Heart right ventricle (tissue), 16 donors: ENCODE measurements at regions not wholly inside any gene's neighbourhood (a gene's known extent, or its start where the extent isn't known, plus 50 kb on each side); places are given as distances from the start of the nearest gene placed in this dataset.

Experiments
- ATAC-seq, 8 donors: fragments of 200-7000 bp; cut with Tn5 transposase; one replicate each; pipeline ENCODE4 v1.9.1; 2020; ENCODE audit warnings: mild to moderate bottlenecking in 8 of 8, moderate library complexity in 8 of 8, moderate number of reproducible peaks in 1 of 8
- DNase-seq, 2 donors: peaks; one replicate each; pipeline ENCODE4 v3.0.0-alpha.2; 2020
- H3K27ac ChIP-seq, 10 donors: fragments of 200-600 bp; sonication (generic) in 2 of 10; one replicate each; pipeline versions ENCODE4 v1.5.0 to v1.8.0; 2020 to 2022; ENCODE audit warnings: mild to moderate bottlenecking in 3 of 10
- H3K27me3 ChIP-seq, 7 donors: fragments of 200-600 bp; one replicate each; pipeline ENCODE4 v1.8.0; 2021 to 2022; ENCODE audit warnings: mild to moderate bottlenecking in 2 of 7
- H3K36me3 ChIP-seq, 9 donors: fragments of 200-600 bp; sonication (generic) in 1 of 9; one replicate each; pipeline versions ENCODE4 v1.5.0 to v1.8.0; 2020 to 2022; ENCODE audit warnings: mild to moderate bottlenecking in 2 of 9
- H3K4me1 ChIP-seq, 9 donors: fragments of 200-600 bp; sonication (generic) in 1 of 9; one replicate each; pipeline versions ENCODE4 v1.5.0 to v1.8.0; 2020 to 2022; ENCODE audit warnings: mild to moderate bottlenecking in 4 of 9
- H3K4me3 ChIP-seq, 10 donors: fragments of 200-600 bp; sonication (generic) in 2 of 10; one replicate each; pipeline versions ENCODE4 v1.5.0 to v1.8.0; 2020 to 2022; ENCODE audit warnings: mild to moderate bottlenecking in 7 of 10, moderate library complexity in 2 of 10
- H3K9me3 ChIP-seq, 11 donors: fragments of 200-600 bp in 10 of 11; sonication (generic) in 2 of 11; one replicate each; pipeline versions ENCODE4 v1.5.0 to v1.8.0; 2013 to 2022; ENCODE audit warnings: mild to moderate bottlenecking in 2 of 11, control low read depth in 1 of 11, moderate library complexity in 1 of 11
- WGBS, 2 donors: extraction: QIAGEN DNeasy Blood & Tissue Kit; methylation state at CpG; one replicate each; pipeline ENCODE4 v1.1.7; 2013; ENCODE audit warnings: inconsistent platforms in 1 of 2; 5-methylcytosine and 5-hydroxymethylcytosine counted together
- intact Hi-C, 10 donors: fragments of 100-400 bp; cut with DNase I; formaldehyde crosslinking; loops; one replicate each; pipeline versions ENCODE4 v1.11.1 to v1.14.2; 2022
- TF ChIP-seq, protein P1 (sequence below), 9 donors: fragments of 200-600 bp; sonication (generic) in 2 of 9; IDR thresholded peaks; one replicate each; pipeline versions ENCODE4 v1.5.0 to v1.8.0; 2021 to 2022; ENCODE audit warnings: antibody characterized with exemption in 9 of 9, mild to moderate bottlenecking in 5 of 9, moderate library complexity in 1 of 9
- donor health status: Arrhythmogenic right ventricular cardiomyopathy.
- donor health status: ischemic (EF 13 %, LVEDD 7.1; RV severe dilation, severe dysfunction).
- donor health status: healthy with polysubstance abuse.
- donor health status: DM: no; HTN: yes; CAD: no.
- donor health status: DM: no; HTN: no; CAD: no.
- donor health status: ischemic (EF 25% LVEDD 6.9; RV normal size, moderate dysfunction).
- donor health status: ischemic (EF 25% LVEDD 5.7; RV mildly dilated, moderate dysfunction).
- donor health status: healthy.
- donor health status: DM: yes; HTN: yes; CAD: no.
- donor health status: Ischemic cardiomyopathy.
- donor health status: ischemic (EF 35%, LVEDD 5.7; RV mildly dilated, moderate dysfunction).
- donor health status: nonischemic (EF 11% LVEDD 7.7; RV severe dilation, severe dysfunction).
- donor health status: DM: yes; HTN: yes; CAD: no.
- donor health status: PGD.
- donor health status: ischemic (EF 29% LVEDD 5.4; RV normal size, mild dysfunction).
- donor health status: nonischemic (EF 23%, LVEDD 6.1; RV moderate dilation, normal function).

DNA sequence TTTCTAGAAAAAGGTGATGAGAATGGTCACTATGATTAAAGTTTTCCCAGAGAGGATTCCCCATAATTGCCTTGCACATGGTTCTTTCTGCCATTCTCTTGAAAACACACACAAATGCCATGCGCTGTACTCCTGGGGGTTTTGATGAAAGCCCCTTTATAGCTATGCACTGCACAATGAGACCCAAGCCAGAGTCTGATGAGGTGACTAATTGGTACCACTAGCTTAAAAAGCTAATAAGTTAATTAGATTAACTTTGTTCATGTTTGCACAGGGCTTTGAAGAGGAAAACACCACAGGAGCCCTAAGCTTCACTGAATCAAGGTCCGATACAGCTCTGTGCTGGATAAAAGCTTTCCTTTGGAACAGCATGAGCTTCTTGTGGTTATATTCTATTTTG is 132.2 kb downstream of the NKX6-1 start:
- no peak overlapping the region for H3K4me3 ChIP-seq
- peaks cover 0 to 9% (median 0%) of the 10 kb centered on the region in 11 donors for H3K9me3 ChIP-seq
- no peak for DNase-seq
- H3K27ac ChIP-seq, result no peak overlapping the region
- 88 to 92% methylated on average over 2 of the region's 2 CpGs for WGBS, 2 donors
- ATAC-seq, result no peak
- TF ChIP-seq, protein P1, sequence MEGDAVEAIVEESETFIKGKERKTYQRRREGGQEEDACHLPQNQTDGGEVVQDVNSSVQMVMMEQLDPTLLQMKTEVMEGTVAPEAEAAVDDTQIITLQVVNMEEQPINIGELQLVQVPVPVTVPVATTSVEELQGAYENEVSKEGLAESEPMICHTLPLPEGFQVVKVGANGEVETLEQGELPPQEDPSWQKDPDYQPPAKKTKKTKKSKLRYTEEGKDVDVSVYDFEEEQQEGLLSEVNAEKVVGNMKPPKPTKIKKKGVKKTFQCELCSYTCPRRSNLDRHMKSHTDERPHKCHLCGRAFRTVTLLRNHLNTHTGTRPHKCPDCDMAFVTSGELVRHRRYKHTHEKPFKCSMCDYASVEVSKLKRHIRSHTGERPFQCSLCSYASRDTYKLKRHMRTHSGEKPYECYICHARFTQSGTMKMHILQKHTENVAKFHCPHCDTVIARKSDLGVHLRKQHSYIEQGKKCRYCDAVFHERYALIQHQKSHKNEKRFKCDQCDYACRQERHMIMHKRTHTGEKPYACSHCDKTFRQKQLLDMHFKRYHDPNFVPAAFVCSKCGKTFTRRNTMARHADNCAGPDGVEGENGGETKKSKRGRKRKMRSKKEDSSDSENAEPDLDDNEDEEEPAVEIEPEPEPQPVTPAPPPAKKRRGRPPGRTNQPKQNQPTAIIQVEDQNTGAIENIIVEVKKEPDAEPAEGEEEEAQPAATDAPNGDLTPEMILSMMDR (IDR thresholded peaks at IDR 0.05), result no peak
- no peaks in the 10 kb centered on the region for H3K4me1 ChIP-seq
- H3K36me3 ChIP-seq, result no peaks in the 10 kb centered on the region
- H3K27me3 ChIP-seq, result peaks cover 0 to 7% (median 0%) of the 10 kb centered on the region in 7 donors
- intact Hi-C loops, result no loop called here

DNA sequence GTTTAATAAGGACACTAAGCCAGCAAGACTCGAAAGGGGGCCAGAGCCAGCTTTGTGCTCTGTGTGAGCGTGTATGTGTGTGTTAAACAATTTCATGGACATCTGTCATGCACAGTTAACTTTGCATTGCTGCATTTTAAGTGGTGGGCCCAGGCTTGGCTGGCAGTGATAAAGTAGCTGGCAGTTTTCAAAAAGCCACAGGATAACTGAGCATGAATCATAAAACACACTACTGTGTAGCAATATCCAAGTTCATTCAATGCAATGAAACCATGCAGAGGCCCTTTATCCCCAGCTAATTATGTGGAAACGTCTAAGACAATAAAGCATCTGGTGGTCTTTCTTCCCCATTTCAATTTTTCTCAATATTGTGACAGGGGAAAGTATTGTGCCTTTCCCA is 132.9 kb downstream of the NKX6-1 start:
- no peak overlapping the region for H3K27ac ChIP-seq
- ATAC-seq (no peak), DNase-seq (no peak)
- peaks cover 0 to 16% (median 4%) of the 10 kb centered on the region in 11 donors for H3K9me3 ChIP-seq
- no peaks in the 10 kb centered on the region for H3K36me3 ChIP-seq
- intact Hi-C loops, result no loop called here
- no peaks in the 10 kb centered on the region for H3K4me1 ChIP-seq
- H3K27me3 ChIP-seq, result peaks cover 0 to 7% (median 0%) of the 10 kb centered on the region in 7 donors
- TF ChIP-seq, protein P1 (IDR thresholded peaks at IDR 0.05), result no peak
- no peak overlapping the region for H3K4me3 ChIP-seq
- WGBS, 2 donors, result 55 to 62% methylated on average over 3 of the region's 3 CpGs

DNA sequence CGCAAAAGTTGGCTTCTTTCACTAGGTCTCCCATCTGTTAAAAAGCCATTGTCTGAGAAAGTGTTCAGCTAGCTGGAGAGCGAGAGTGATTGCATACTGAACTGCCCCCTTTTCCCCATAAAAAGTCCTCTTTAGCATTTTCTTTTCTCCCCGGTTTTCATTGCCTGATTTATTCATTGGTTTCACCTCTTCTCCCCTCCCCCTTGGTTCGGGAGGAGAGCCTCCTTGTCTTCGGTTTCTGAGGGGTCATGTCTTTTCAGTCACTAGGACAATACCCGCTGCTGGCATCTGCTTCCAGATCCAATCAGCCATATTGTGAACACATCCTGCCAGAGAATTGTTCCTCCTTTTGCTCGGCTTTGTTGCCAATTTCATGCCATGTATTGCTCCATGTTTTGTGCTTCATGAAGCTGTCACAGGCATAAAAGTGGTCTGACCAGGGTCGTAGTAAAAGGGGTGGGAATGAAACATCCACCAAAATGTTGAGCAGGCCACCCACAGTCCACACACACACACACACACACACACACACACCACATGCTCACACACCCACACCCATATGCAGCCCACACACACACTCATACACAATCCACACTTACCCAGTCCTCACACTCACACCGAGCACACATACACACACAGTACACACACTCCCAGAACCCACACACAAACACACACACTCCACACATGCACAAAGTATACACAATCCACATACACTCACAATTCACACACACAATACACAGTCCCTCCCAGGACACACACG is 136.0 kb downstream of the NKX6-1 start:
- WGBS, 2 donors, result 73 to 75% methylated on average over 10 of the region's 10 CpGs
- no peak for ATAC-seq
- DNase-seq, result no peak
- no peaks in the 10 kb centered on the region for H3K4me1 ChIP-seq
- H3K27ac ChIP-seq, result no peak overlapping the region
- H3K4me3 ChIP-seq, result no peak overlapping the region
- intact Hi-C loops, result no loop called here
- H3K36me3 ChIP-seq, result no peaks in the 10 kb centered on the region
- peaks cover 0 to 25% (median 7%) of the 10 kb centered on the region in 11 donors for H3K9me3 ChIP-seq
- TF ChIP-seq, protein P1 (IDR thresholded peaks at IDR 0.05), result no peak
- peaks cover 0 to 7% (median 0%) of the 10 kb centered on the region in 7 donors for H3K27me3 ChIP-seq

DNA sequence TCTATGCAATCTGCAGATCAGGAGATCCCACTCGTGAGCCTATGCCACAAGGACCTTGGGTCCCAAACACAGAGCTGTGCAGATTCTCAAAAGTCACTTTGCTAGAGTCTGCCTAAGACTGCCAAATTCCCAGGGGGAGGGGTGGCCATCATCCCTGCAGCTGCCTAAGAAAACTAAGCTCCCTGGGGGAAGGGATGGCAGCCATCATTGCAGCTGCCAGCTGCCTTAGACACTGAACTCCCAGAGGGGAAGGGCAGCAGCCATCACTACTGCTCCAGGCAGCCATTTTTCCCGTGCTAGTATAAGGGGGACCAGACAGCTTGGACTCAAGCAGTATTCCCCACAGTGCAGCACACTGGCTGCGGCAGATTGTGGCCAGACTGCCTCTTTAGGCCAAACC is 156.9 kb downstream of the NKX6-1 start:
- ATAC-seq (no peak), DNase-seq (no peak)
- WGBS, 2 donors, result 47 to 69% methylated on average over 3 of the region's 3 CpGs
- intact Hi-C loops, result no loop called here
- Histone ChIP-seq H3K27ac (no peak overlapping the region), H3K27me3 (no peaks in the 10 kb centered on the region), H3K4me3 (no peak overlapping the region), H3K36me3 (no peaks in the 10 kb centered on the region), H3K4me1 (no peaks in the 10 kb centered on the region), H3K9me3 (peaks cover 0 to 64% (median 6%) of the 10 kb centered on the region in 11 donors)
- TF ChIP-seq, protein P1 (IDR thresholded peaks at IDR 0.05), result no peak
